GM23248 (cell line): ENCODE measurements at regions not wholly inside any gene's neighbourhood (a gene's known extent, or its start where the extent isn't known, plus 50 kb on each side); places are given as distances from the start of the nearest gene placed in this dataset.

ENCODE experiments used
- DNase-seq: peaks from one replicate; pipeline ENCODE4 v3.0.0-alpha.2; 2015
- H2AFZ ChIP-seq: fragments of 200-600 bp; sonication (generic); 2 replicates; pipeline ENCODE4 v1.6.1; 2016; ENCODE audit warnings: antibody characterized with exemption
- H3F3A ChIP-seq: fragments of 200-600 bp; sonication (generic); 2 replicates; pipeline ENCODE4 v1.6.1; 2016; ENCODE audit warnings: mild to moderate bottlenecking, antibody characterized with exemption, mixed run types; ENCODE audit not compliant: insufficient read depth
- H3K27ac ChIP-seq: fragments of 200-600 bp; sonication (generic); 2 replicates; pipeline ENCODE4 v1.5.1; 2016; ENCODE audit warnings: mild to moderate bottlenecking
- H3K27me3 ChIP-seq: fragments of 200-600 bp; sonication (generic); replicated peaks from 2 replicates; pipeline ENCODE4 v1.6.1; 2016; ENCODE audit warnings: mild to moderate bottlenecking; ENCODE audit not compliant: insufficient read depth
- H3K36me3 ChIP-seq: fragments of 200-600 bp; sonication (generic); 2 replicates; pipeline ENCODE4 v1.6.1; 2016; ENCODE audit warnings: low read depth, mild to moderate bottlenecking
- H3K4me1 ChIP-seq: fragments of 200-600 bp; sonication (generic); 2 replicates; pipeline ENCODE4 v1.6.1; 2016; ENCODE audit warnings: mild to moderate bottlenecking; ENCODE audit not compliant: insufficient read depth
- H3K4me2 ChIP-seq: fragments of 200-600 bp; sonication (generic); one replicate; pipeline ENCODE4 v1.6.1; 2016; ENCODE audit warnings: mild to moderate bottlenecking; ENCODE audit not compliant: unreplicated experiment
- H3K4me3 ChIP-seq: fragments of 200-600 bp; sonication (generic); 2 replicates; pipeline ENCODE4 v1.5.1; 2016; ENCODE audit warnings: mild to moderate bottlenecking
- H3K79me2 ChIP-seq: fragments of 200-600 bp; sonication (generic); 2 replicates; pipeline ENCODE4 v1.6.1; 2016; ENCODE audit warnings: mild to moderate bottlenecking; ENCODE audit not compliant: insufficient read depth
- H3K9ac ChIP-seq: fragments of 200-600 bp; sonication (generic); 2 replicates; pipeline ENCODE4 v1.6.1; 2016; ENCODE audit warnings: mild to moderate bottlenecking
- H3K9me2 ChIP-seq: fragments of 200-600 bp; sonication (generic); 2 replicates; pipeline ENCODE4 v1.6.1; 2016; ENCODE audit warnings: mixed run types, mild to moderate bottlenecking, moderate library complexity; ENCODE audit not compliant: insufficient read depth
- H3K9me3 ChIP-seq: fragments of 200-600 bp; sonication (generic); one replicate; pipeline ENCODE4 v1.6.1; 2017; ENCODE audit warnings: low read depth
- H4K20me1 ChIP-seq: fragments of 200-600 bp; sonication (generic); 2 replicates; pipeline ENCODE4 v1.6.0; 2016; ENCODE audit not compliant: insufficient read depth
- EZH2 ChIP-seq: fragments of 200-600 bp; sonication (generic); IDR thresholded peaks from 2 replicates; pipeline ENCODE4 v1.6.1; 2018; ENCODE audit warnings: antibody characterized with exemption, mild to moderate bottlenecking; ENCODE audit not compliant: insufficient read depth, poor library complexity, severe bottlenecking
- EZH2phosphoT487 ChIP-seq: fragments of 200-600 bp; sonication (generic); IDR thresholded peaks from 2 replicates; pipeline ENCODE4 v1.6.1; 2018; ENCODE audit warnings: antibody characterized with exemption, moderate library complexity, mild to moderate bottlenecking, low read depth; ENCODE audit not compliant: insufficient read depth
- WGBS, 2 experiments: methylation state at CpG; one replicate each; pipeline ENCODE4 v1.1.6; 2015 to 2017; ENCODE audit warnings: low lambda C conversion rate in 2 of 2, low coverage in 1 of 2; ENCODE audit errors: missing lambda C conversion rate in 2 of 2; 5-methylcytosine and 5-hydroxymethylcytosine counted together
- in situ Hi-C: fragments of 300-500 bp; cut with MboI; formaldehyde crosslinking; loops from 2 replicates; pipeline ENCODE4 v1.15.0; 2020

GRCh38 chr11:82326853-82327252, 406.8 kb downstream of the FAM181B start:
- H3K4me2 ChIP-seq = no peak overlapping the region
- H3K27me3 ChIP-seq = no peaks in the 10 kb centered on the region
- H4K20me1 ChIP-seq = no peaks in the 10 kb centered on the region
- no peak for TF ChIP-seq EZH2
- no peak for TF ChIP-seq EZH2phosphoT487
- no peak overlapping the region for H3K4me3 ChIP-seq
- no peak overlapping the region for H3K27ac ChIP-seq
- in situ Hi-C loops = no loop called here
- no peaks in the 10 kb centered on the region for H3K9me2 ChIP-seq
- H3K79me2 ChIP-seq = no peaks in the 10 kb centered on the region
- WGBS, 2 experiments = 18 to 36% methylated on average over 3 of the region's 3 CpGs
- H2AFZ ChIP-seq = no peak overlapping the region
- no peaks in the 10 kb centered on the region for H3K9me3 ChIP-seq
- no peak for DNase-seq
- H3K36me3 ChIP-seq = no peaks in the 10 kb centered on the region
- H3K9ac ChIP-seq = no peak overlapping the region
- no peaks in the 10 kb centered on the region for H3K4me1 ChIP-seq
- H3F3A ChIP-seq = no peaks in the 10 kb centered on the region

- no peaks in the 10 kb centered on the region for H3F3A ChIP-seq
These were observed 412.5 kb downstream of the FAM181B start for GRCh38 chr11:82321206-82321605.

GRCh38 chr11:82315093-82315492, 418.6 kb downstream of the FAM181B start:
- no peaks in the 10 kb centered on the region for H3K4me1 ChIP-seq
- H3K27ac ChIP-seq = no peak overlapping the region
- H3K27me3 ChIP-seq = no peaks in the 10 kb centered on the region
- in situ Hi-C loops = no loop called here
- no peak overlapping the region for H3K4me2 ChIP-seq
- DNase-seq = peak; percentile 0
- H3K4me3 ChIP-seq = no peak overlapping the region
- no peaks in the 10 kb centered on the region for H3K9me2 ChIP-seq
- no peaks in the 10 kb centered on the region for H3K79me2 ChIP-seq
- WGBS, 2 experiments = 3 to 9% methylated on average over 4 of the region's 4 CpGs
- no peak overlapping the region for H3K9ac ChIP-seq
- no peaks in the 10 kb centered on the region for H3K36me3 ChIP-seq
- no peaks in the 10 kb centered on the region for H4K20me1 ChIP-seq
- TF ChIP-seq EZH2 (no peak), EZH2phosphoT487 (no peak)
- no peak overlapping the region for H2AFZ ChIP-seq
- no peaks in the 10 kb centered on the region for H3F3A ChIP-seq
- no peaks in the 10 kb centered on the region for H3K9me3 ChIP-seq

More at GRCh38 chr11:82321206-82321605, 412.5 kb downstream of the FAM181B start:
- no peak overlapping the region for H3K4me3 ChIP-seq
- H4K20me1 ChIP-seq = no peaks in the 10 kb centered on the region
- no peaks in the 10 kb centered on the region for H3K27me3 ChIP-seq
- H3K36me3 ChIP-seq = no peaks in the 10 kb centered on the region
- DNase-seq = no peak
- in situ Hi-C loops = no loop called here
- TF ChIP-seq EZH2phosphoT487 (no peak), EZH2 (no peak)
- no peak overlapping the region for H2AFZ ChIP-seq
- H3K9me2 ChIP-seq = no peaks in the 10 kb centered on the region
- H3K9ac ChIP-seq = no peak overlapping the region
- H3K79me2 ChIP-seq = no peaks in the 10 kb centered on the region
- no peaks in the 10 kb centered on the region for H3K4me1 ChIP-seq
- no peaks in the 10 kb centered on the region for H3K9me3 ChIP-seq
- WGBS, 2 experiments = 11 to 15% methylated on average over 6 of the region's 6 CpGs
- H3K27ac ChIP-seq = no peak overlapping the region
- H3K4me2 ChIP-seq = no peak overlapping the region

GRCh38 chr11:82308979-82309378, 424.7 kb downstream of the FAM181B start:
- TF ChIP-seq EZH2phosphoT487 (no peak), EZH2 (no peak)
- Histone ChIP-seq H3K9me3 (no peaks in the 10 kb centered on the region), H3K4me2 (no peak overlapping the region), H3K9ac (no peak overlapping the region), H3K27ac (no peak overlapping the region), H3K79me2 (no peaks in the 10 kb centered on the region), H3K9me2 (no peaks in the 10 kb centered on the region), H3K4me1 (no peaks in the 10 kb centered on the region), H3K4me3 (no peak overlapping the region), H3F3A (no peaks in the 10 kb centered on the region), H3K27me3 (no peaks in the 10 kb centered on the region), H2AFZ (no peak overlapping the region), H4K20me1 (no peaks in the 10 kb centered on the region), H3K36me3 (no peaks in the 10 kb centered on the region)
- DNase-seq = no peak
- in situ Hi-C loops = no loop called here
- 9 to 11% methylated on average over 2 of the region's 2 CpGs for WGBS, 2 experiments

- in situ Hi-C loops = no loop called here
These were observed 428.5 kb downstream of the FAM181B start for GRCh38 chr11:82305123-82305522.

More at GRCh38 chr11:82305123-82305522, 428.5 kb downstream of the FAM181B start:
- Histone ChIP-seq H3K9me2 (no peaks in the 10 kb centered on the region), H3K4me2 (no peak overlapping the region), H3K36me3 (no peaks in the 10 kb centered on the region), H3K27ac (no peak overlapping the region), H3K4me1 (no peaks in the 10 kb centered on the region), H3K79me2 (no peaks in the 10 kb centered on the region), H3K9ac (no peak overlapping the region), H3F3A (no peaks in the 10 kb centered on the region), H4K20me1 (no peaks in the 10 kb centered on the region), H3K4me3 (no peak overlapping the region), H3K27me3 (no peaks in the 10 kb centered on the region), H2AFZ (no peak overlapping the region), H3K9me3 (no peaks in the 10 kb centered on the region)
- no peak for DNase-seq
- no peak for TF ChIP-seq EZH2phosphoT487
- TF ChIP-seq EZH2 = no peak
- 3 to 11% methylated on average over 1 of the region's 1 CpG for WGBS, 2 experiments
